Caco-2 (cell line): ENCODE measurements at regions not wholly inside any gene's neighbourhood (a gene's known extent, or its start where the extent isn't known, plus 50 kb on each side); places are given as distances from the start of the nearest gene placed in this dataset.

ENCODE experiments used
- BruUV-seq: library from RNA; stranded (reverse); fragments of 400-500 nt; replicated peaks from 2 replicates; lab custom pipeline; 2021; lab: Mats Ljungman, UMichigan
- CTCF ChIA-PET: fragments of 300-600 bp; sonication (Branson Sonifier 250); formaldehyde crosslinking; loops from one replicate; lab custom pipeline; 2022; ENCODE audit warnings: antibody characterized with exemption; lab: Charles Lee
- POLR2A ChIA-PET: fragments of 300-600 bp; sonication (Branson Sonifier 250); formaldehyde crosslinking; loops from one replicate; lab custom pipeline; 2022; ENCODE audit warnings: antibody characterized with exemption; lab: Charles Lee
- DNase-seq, 2 experiments: peaks; one replicate each; pipeline versions ENCODE4 v3.0.0 to v3.0.0-alpha.2; 2020 to 2022
- H3K27me3 ChIP-seq: replicated peaks from 2 replicates; pipeline ENCODE4 v1.6.0; 2011; ENCODE audit warnings: low read length; ENCODE audit not compliant: control insufficient read depth, insufficient read depth
- H3K36me3 ChIP-seq: 2 replicates; pipeline ENCODE4 v1.5.1; 2011; ENCODE audit warnings: low read length; ENCODE audit not compliant: control insufficient read depth, insufficient read depth
- H3K4me1 ChIP-seq: fragments of 250-450 bp; sonication (Bioruptor Pico); 2 replicates; pipeline ENCODE4 v1.5.1; 2020; ENCODE audit warnings: mild to moderate bottlenecking
- H3K4me3 ChIP-seq: 2 replicates; pipeline ENCODE4 v1.5.1; 2011; ENCODE audit warnings: low read depth, mild to moderate bottlenecking, control low read depth, low read length
- H3K9me3 ChIP-seq: fragments of 250-450 bp; sonication (Bioruptor Pico); 2 replicates; pipeline ENCODE4 v1.5.1; 2020; ENCODE audit warnings: mild to moderate bottlenecking, moderate library complexity
- H3K27ac Mint-ChIP-seq: one replicate; pipeline ENCODE4 v1.8.0; 2022; ENCODE audit warnings: mixed read lengths; ENCODE audit not compliant: unreplicated experiment
- H3K27me3 Mint-ChIP-seq: one replicate; pipeline ENCODE4 v1.8.0; 2022; ENCODE audit warnings: mixed read lengths; ENCODE audit not compliant: insufficient read depth, unreplicated experiment
- H3K36me3 Mint-ChIP-seq: one replicate; pipeline ENCODE4 v1.8.0; 2022; ENCODE audit warnings: mild to moderate bottlenecking, mixed read lengths; ENCODE audit not compliant: insufficient read depth, unreplicated experiment
- H3K4me1 Mint-ChIP-seq: one replicate; pipeline ENCODE4 v1.8.0; 2022; ENCODE audit warnings: low read depth, mixed read lengths; ENCODE audit not compliant: unreplicated experiment
- H3K4me3 Mint-ChIP-seq: one replicate; pipeline ENCODE4 v1.8.0; 2022; ENCODE audit warnings: mild to moderate bottlenecking, moderate library complexity, mixed read lengths; ENCODE audit not compliant: unreplicated experiment
- H3K9me3 Mint-ChIP-seq: one replicate; pipeline ENCODE4 v1.8.0; 2022; ENCODE audit warnings: mixed read lengths; ENCODE audit not compliant: unreplicated experiment
- CTCF ChIP-seq, 2 experiments: fragments of 200-600 bp in 1 of 2; IDR thresholded peaks; 1 replicate in 1 of 2; 2 replicates in 1 of 2; pipeline versions ENCODE4 v1.5.1 to v1.8.0; 2011 to 2022; ENCODE audit warnings: antibody characterized with exemption in 1 of 2, control low read depth in 1 of 2, inconsistent platforms in 1 of 2, low read depth in 1 of 2, low read length in 1 of 2, mild to moderate bottlenecking in 1 of 2, moderate library complexity in 1 of 2; ENCODE audit not compliant: insufficient read depth in 1 of 2, severe bottlenecking in 1 of 2, unreplicated experiment in 1 of 2
- intact Hi-C: fragments of 100-400 bp; cut with micrococcal nuclease; formaldehyde crosslinking; loops from one replicate; pipeline ENCODE4 v1.10.0; 2022; ENCODE audit not compliant: unreplicated experiment

GRCh38 chr3:8156138-8156537 lies 345.5 kb upstream of the LMCD1 start:
- no TSS peak for BruUV-seq
- Histone ChIP-seq H3K4me1 (no peaks in the 10 kb centered on the region), H3K36me3 (no peaks in the 10 kb centered on the region), H3K27me3 (no peaks in the 10 kb centered on the region; the same call in 1 of the 2 replicates), H3K9me3 (no peaks in the 10 kb centered on the region), H3K4me3 (no peak overlapping the region)
- intact Hi-C loops = no loop called here
- H3K27me3 Mint-ChIP-seq = peaks cover 11% of the 10 kb centered on the region
- ChIA-PET CTCF (no interaction called here), POLR2A (no interaction called here)
- no peak overlapping the region for H3K4me3 Mint-ChIP-seq
- TF ChIP-seq CTCF (IDR thresholded peaks at IDR 0.05; ENCODE audit: insufficient read depth in 1 of 2, low read depth in 1 of 2, low read length in 1 of 2, severe bottlenecking in 1 of 2, unreplicated experiment in 1 of 2) = no peak
- no peak for DNase-seq
- H3K4me1 Mint-ChIP-seq = no peaks in the 10 kb centered on the region
- H3K9me3 Mint-ChIP-seq = no peaks in the 10 kb centered on the region
- no peaks in the 10 kb centered on the region for H3K36me3 Mint-ChIP-seq
- no peak overlapping the region for H3K27ac Mint-ChIP-seq

GRCh38 chr3:8156831-8157230 lies 344.8 kb upstream of the LMCD1 start:
- Histone ChIP-seq H3K36me3 (no peaks in the 10 kb centered on the region), H3K27me3 (no peaks in the 10 kb centered on the region; the same call in 1 of the 2 replicates), H3K9me3 (no peaks in the 10 kb centered on the region), H3K4me1 (no peaks in the 10 kb centered on the region), H3K4me3 (no peak overlapping the region)
- Mint-ChIP-seq H3K36me3 (no peaks in the 10 kb centered on the region), H3K9me3 (no peaks in the 10 kb centered on the region), H3K27ac (no peak overlapping the region), H3K4me1 (no peaks in the 10 kb centered on the region), H3K4me3 (no peak overlapping the region), H3K27me3 (peaks cover 11% of the 10 kb centered on the region)
- DNase-seq = no peak
- POLR2A ChIA-PET = no interaction called here
- intact Hi-C loops = no loop called here
- no peak for TF ChIP-seq CTCF (IDR thresholded peaks at IDR 0.05; ENCODE audit: insufficient read depth in 1 of 2, low read depth in 1 of 2, low read length in 1 of 2, severe bottlenecking in 1 of 2, unreplicated experiment in 1 of 2)
- CTCF ChIA-PET = no interaction called here
- no TSS peak for BruUV-seq

GRCh38 chr3:8157640-8158039 lies 344.0 kb upstream of the LMCD1 start:
- Mint-ChIP-seq H3K4me3 (no peak overlapping the region), H3K27me3 (peaks cover 11% of the 10 kb centered on the region), H3K4me1 (no peaks in the 10 kb centered on the region), H3K27ac (no peak overlapping the region), H3K9me3 (no peaks in the 10 kb centered on the region), H3K36me3 (no peaks in the 10 kb centered on the region)
- DNase-seq = no peak
- H3K36me3 ChIP-seq = no peaks in the 10 kb centered on the region
- ChIA-PET POLR2A (no interaction called here), CTCF (interaction anchor here (0.6 kb wide), 1 partner anchor 123 kb away, joined by 5 read pairs; no protein-coding TSS in a partner anchor)
- intact Hi-C loops = no loop called here
- H3K4me1 ChIP-seq = no peaks in the 10 kb centered on the region
- BruUV-seq = no TSS peak
- no peak for TF ChIP-seq CTCF (IDR thresholded peaks at IDR 0.05; ENCODE audit: insufficient read depth in 1 of 2, low read depth in 1 of 2, low read length in 1 of 2, severe bottlenecking in 1 of 2, unreplicated experiment in 1 of 2)
- H3K4me3 ChIP-seq = no peak overlapping the region
- H3K27me3 ChIP-seq = no peaks in the 10 kb centered on the region; the same call in 1 of the 2 replicates
- H3K9me3 ChIP-seq = no peaks in the 10 kb centered on the region
